GM04504 (cell line): ENCODE measurements at regions not wholly inside any gene's neighbourhood (a gene's known extent, or its start where the extent isn't known, plus 50 kb on each side); places are given as distances from the start of the nearest gene placed in this dataset.
"Not testable (repeated sequence)": the region's sequence is repeated elsewhere in the genome, so short reads cannot be mapped to it uniquely, and the experiment has no call there.

Source experiments
- DNase-seq: peaks from one replicate; pipeline ENCODE4 v3.0.0-alpha.2; 2012; ENCODE audit warnings: low read depth

- no peak for DNase-seq
Observed at GRCh38 chr13:38283346-38283745, 66.3 kb upstream of the UFM1 start.

GRCh38 chr13:38265132-38265497, 84.5 kb upstream of the UFM1 start:
- DNase-seq = no peak

- DNase-seq = no peak
Observed at GRCh38 chr13:38264363-38265131, 85.1 kb upstream of the UFM1 start.

- DNase-seq = peak; percentile 44
Observed at GRCh38 chr13:38262211-38262610, 87.4 kb upstream of the UFM1 start.

GRCh38 chr13:38255600-38255999, 94.1 kb upstream of the UFM1 start:
- DNase-seq = no peak

GRCh38 chr13:38239874-38240273, 109.8 kb upstream of the UFM1 start:
- no peak for DNase-seq

GRCh38 chr13:38228322-38228721, 121.3 kb upstream of the UFM1 start:
- no peak for DNase-seq

- DNase-seq = no peak
Observed at GRCh38 chr13:38226496-38226895, 123.2 kb upstream of the UFM1 start.

GRCh38 chr13:38223089-38223488, 126.6 kb upstream of the UFM1 start:
- DNase-seq = peak; percentile 25

- DNase-seq = not testable (repeated sequence)
Observed at GRCh38 chr13:38221120-38221519, 128.5 kb upstream of the UFM1 start.

- DNase-seq = no peak
Observed at GRCh38 chr13:38216181-38216580, 133.5 kb upstream of the UFM1 start.

- DNase-seq = peak; percentile 8
Observed at GRCh38 chr13:38213314-38213713, 136.3 kb upstream of the UFM1 start.

GRCh38 chr13:38210928-38211596, 138.6 kb upstream of the UFM1 start:
- DNase-seq = no peak

GRCh38 chr13:38204556-38204955, 145.1 kb upstream of the UFM1 start:
- no peak for DNase-seq

GRCh38 chr13:38202740-38203139, 146.9 kb upstream of the UFM1 start:
- DNase-seq = peak; percentile 60

GRCh38 chr13:38191016-38191415, 158.6 kb upstream of the UFM1 start:
- no peak for DNase-seq

GRCh38 chr13:38180670-38181069, 169.0 kb upstream of the UFM1 start:
- no peak for DNase-seq

- DNase-seq = peak; percentile 18
Observed at GRCh38 chr13:38180126-38180525, 169.5 kb upstream of the UFM1 start.

- DNase-seq = no peak
Observed at GRCh38 chr13:38176664-38177063, 173.0 kb upstream of the UFM1 start.

GRCh38 chr13:38173403-38173802, 176.2 kb upstream of the UFM1 start:
- DNase-seq = no peak

- DNase-seq = no peak
Observed at GRCh38 chr13:38167164-38167822, 182.4 kb upstream of the UFM1 start.

GRCh38 chr13:38166116-38166515, 183.5 kb upstream of the UFM1 start:
- DNase-seq = no peak

GRCh38 chr13:38160131-38160530, 189.5 kb upstream of the UFM1 start:
- DNase-seq = no peak
